ENCODE measurements at regions not wholly inside any gene's neighbourhood (a gene's known extent, or its start where the extent isn't known, plus 50 kb on each side); places are given as distances from the start of the nearest gene placed in this dataset.

GRCh38 chr6:78511009-78511408 is 356.3 kb upstream of the IRAK1BP1 start (continued):
- TF ChIP-seq REST (IDR thresholded peaks at IDR 0.05; ENCODE audit: unreplicated experiment): no peak
- no peak for TF ChIP-seq ZNF331 (CRISPR knock-in tag; IDR thresholded peaks at IDR 0.05; ENCODE audit: low read depth)

- peak; percentile 81 for DNase-seq (ENCODE audit: low spot score)
- Mint-ChIP-seq H3K4me3 (no peak overlapping the region), H3K27ac (no peak overlapping the region), H3K36me3 (ENCODE audit: low read depth) (no peaks in the 10 kb centered on the region), H3K27me3 (ENCODE audit: insufficient read depth, low read depth, poor library complexity) (peaks cover 7% of the 10 kb centered on the region), H3K9me3 (peaks cover 1% of the 10 kb centered on the region), H3K4me1 (no peaks in the 10 kb centered on the region)
- no peaks in the 10 kb centered on the region for H3K4me1 ChIP-seq (ENCODE audit: insufficient read depth)
- no peak overlapping the region for H3K27ac ChIP-seq (ENCODE audit: low read depth)
- H3K27me3 ChIP-seq (ENCODE audit: insufficient read depth): no peaks in the 10 kb centered on the region
- H4K20me1 ChIP-seq (replicated peaks; ENCODE audit: insufficient read depth): no peaks in the 10 kb centered on the region
- no peaks in the 10 kb centered on the region for H3F3A ChIP-seq (replicated peaks; ENCODE audit: low read depth)
- TF ChIP-seq CTCF (conservative IDR thresholded peaks at IDR 0.05; ENCODE audit: low read depth in 2 of 2) (peak; percentile 61 to 74), CREB1 (CRISPR knock-in tag; IDR thresholded peaks at IDR 0.05; ENCODE audit: low read depth) (no peak)
- H3K79me2 ChIP-seq (replicated peaks; ENCODE audit: insufficient read depth): no peaks in the 10 kb centered on the region
- no peak overlapping the region for H3K4me3 ChIP-seq
- H2AFZ ChIP-seq: no peak overlapping the region
- peak; percentile 93 for ATAC-seq
- H3K4me2 ChIP-seq: no peak overlapping the region
- no peaks in the 10 kb centered on the region for H3K36me3 ChIP-seq (ENCODE audit: insufficient read depth)
- H3K9me2 ChIP-seq (ENCODE audit: insufficient read depth): no peaks in the 10 kb centered on the region
Observed at GRCh38 chr6:78513856-78514255, 353.5 kb upstream of the IRAK1BP1 start.

GRCh38 chr6:78515271-78515670 is 352.1 kb upstream of the IRAK1BP1 start:
- Histone ChIP-seq H2AFZ (no peak overlapping the region), H3F3A (replicated peaks; ENCODE audit: low read depth) (no peaks in the 10 kb centered on the region), H3K27ac (ENCODE audit: low read depth) (no peak overlapping the region), H3K27me3 (ENCODE audit: insufficient read depth) (no peaks in the 10 kb centered on the region), H4K20me1 (replicated peaks; ENCODE audit: insufficient read depth) (no peaks in the 10 kb centered on the region), H3K36me3 (ENCODE audit: insufficient read depth) (no peaks in the 10 kb centered on the region), H3K9me2 (ENCODE audit: insufficient read depth) (no peaks in the 10 kb centered on the region), H3K79me2 (replicated peaks; ENCODE audit: insufficient read depth) (no peaks in the 10 kb centered on the region), H3K4me3 (no peak overlapping the region), H3K4me2 (no peak overlapping the region), H3K4me1 (ENCODE audit: insufficient read depth) (no peaks in the 10 kb centered on the region)
- Mint-ChIP-seq H3K27ac (no peak overlapping the region), H3K36me3 (ENCODE audit: low read depth) (no peaks in the 10 kb centered on the region), H3K27me3 (ENCODE audit: insufficient read depth, low read depth, poor library complexity) (peaks cover 5% of the 10 kb centered on the region), H3K4me1 (no peaks in the 10 kb centered on the region), H3K9me3 (no peaks in the 10 kb centered on the region; the same call in 2 of the 3 replicates), H3K4me3 (no peak overlapping the region)
- ATAC-seq (no peak), DNase-seq (ENCODE audit: low spot score) (no peak)
- TF ChIP-seq POLR2AphosphoS5 (IDR thresholded peaks at IDR 0.05; ENCODE audit: low read depth) (no peak), EZH2 (IDR thresholded peaks at IDR 0.05; ENCODE audit: low read depth, unreplicated experiment) (no peak), ZNF114 (CRISPR knock-in tag; IDR thresholded peaks at IDR 0.05) (no peak), JUNB (IDR thresholded peaks at IDR 0.05; ENCODE audit: unreplicated experiment) (no peak)
- TF ChIP-seq, protein P1, sequence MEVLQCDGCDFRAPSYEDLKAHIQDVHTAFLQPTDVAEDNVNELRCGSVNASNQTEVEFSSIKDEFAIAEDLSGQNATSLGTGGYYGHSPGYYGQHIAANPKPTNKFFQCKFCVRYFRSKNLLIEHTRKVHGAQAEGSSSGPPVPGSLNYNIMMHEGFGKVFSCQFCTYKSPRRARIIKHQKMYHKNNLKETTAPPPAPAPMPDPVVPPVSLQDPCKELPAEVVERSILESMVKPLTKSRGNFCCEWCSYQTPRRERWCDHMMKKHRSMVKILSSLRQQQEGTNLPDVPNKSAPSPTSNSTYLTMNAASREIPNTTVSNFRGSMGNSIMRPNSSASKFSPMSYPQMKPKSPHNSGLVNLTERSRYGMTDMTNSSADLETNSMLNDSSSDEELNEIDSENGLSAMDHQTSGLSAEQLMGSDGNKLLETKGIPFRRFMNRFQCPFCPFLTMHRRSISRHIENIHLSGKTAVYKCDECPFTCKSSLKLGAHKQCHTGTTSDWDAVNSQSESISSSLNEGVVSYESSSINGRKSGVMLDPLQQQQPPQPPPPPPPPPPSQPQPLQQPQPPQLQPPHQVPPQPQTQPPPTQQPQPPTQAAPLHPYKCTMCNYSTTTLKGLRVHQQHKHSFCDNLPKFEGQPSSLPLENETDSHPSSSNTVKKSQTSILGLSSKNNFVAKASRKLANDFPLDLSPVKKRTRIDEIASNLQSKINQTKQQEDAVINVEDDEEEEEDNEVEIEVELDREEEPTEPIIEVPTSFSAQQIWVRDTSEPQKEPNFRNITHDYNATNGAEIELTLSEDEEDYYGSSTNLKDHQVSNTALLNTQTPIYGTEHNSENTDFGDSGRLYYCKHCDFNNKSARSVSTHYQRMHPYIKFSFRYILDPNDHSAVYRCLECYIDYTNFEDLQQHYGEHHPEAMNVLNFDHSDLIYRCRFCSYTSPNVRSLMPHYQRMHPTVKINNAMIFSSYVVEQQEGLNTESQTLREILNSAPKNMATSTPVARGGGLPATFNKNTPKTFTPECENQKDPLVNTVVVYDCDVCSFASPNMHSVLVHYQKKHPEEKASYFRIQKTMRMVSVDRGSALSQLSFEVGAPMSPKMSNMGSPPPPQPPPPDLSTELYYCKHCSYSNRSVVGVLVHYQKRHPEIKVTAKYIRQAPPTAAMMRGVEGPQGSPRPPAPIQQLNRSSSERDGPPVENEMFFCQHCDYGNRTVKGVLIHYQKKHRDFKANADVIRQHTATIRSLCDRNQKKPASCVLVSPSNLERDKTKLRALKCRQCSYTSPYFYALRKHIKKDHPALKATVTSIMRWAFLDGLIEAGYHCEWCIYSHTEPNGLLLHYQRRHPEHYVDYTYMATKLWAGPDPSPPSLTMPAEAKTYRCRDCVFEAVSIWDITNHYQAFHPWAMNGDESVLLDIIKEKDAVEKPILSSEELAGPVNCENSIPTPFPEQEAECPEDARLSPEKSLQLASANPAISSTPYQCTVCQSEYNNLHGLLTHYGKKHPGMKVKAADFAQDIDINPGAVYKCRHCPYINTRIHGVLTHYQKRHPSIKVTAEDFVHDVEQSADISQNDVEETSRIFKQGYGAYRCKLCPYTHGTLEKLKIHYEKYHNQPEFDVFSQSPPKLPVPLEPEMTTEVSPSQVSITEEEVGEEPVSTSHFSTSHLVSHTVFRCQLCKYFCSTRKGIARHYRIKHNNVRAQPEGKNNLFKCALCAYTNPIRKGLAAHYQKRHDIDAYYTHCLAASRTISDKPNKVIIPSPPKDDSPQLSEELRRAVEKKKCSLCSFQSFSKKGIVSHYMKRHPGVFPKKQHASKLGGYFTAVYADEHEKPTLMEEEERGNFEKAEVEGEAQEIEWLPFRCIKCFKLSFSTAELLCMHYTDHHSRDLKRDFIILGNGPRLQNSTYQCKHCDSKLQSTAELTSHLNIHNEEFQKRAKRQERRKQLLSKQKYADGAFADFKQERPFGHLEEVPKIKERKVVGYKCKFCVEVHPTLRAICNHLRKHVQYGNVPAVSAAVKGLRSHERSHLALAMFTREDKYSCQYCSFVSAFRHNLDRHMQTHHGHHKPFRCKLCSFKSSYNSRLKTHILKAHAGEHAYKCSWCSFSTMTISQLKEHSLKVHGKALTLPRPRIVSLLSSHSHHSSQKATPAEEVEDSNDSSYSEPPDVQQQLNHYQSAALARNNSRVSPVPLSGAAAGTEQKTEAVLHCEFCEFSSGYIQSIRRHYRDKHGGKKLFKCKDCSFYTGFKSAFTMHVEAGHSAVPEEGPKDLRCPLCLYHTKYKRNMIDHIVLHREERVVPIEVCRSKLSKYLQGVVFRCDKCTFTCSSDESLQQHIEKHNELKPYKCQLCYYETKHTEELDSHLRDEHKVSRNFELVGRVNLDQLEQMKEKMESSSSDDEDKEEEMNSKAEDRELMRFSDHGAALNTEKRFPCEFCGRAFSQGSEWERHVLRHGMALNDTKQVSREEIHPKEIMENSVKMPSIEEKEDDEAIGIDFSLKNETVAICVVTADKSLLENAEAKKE (CRISPR knock-in tag; IDR thresholded peaks at IDR 0.05): no peak

Data from GM23338 (cell line).